ENCODE measurements at regions not wholly inside any gene's neighbourhood (a gene's known extent, or its start where the extent isn't known, plus 50 kb on each side); places are given as distances from the start of the nearest gene placed in this dataset.
"Not testable (repeated sequence)": the region's sequence is repeated elsewhere in the genome, so short reads cannot be mapped to it uniquely, and the experiment has no call there.

DNA sequence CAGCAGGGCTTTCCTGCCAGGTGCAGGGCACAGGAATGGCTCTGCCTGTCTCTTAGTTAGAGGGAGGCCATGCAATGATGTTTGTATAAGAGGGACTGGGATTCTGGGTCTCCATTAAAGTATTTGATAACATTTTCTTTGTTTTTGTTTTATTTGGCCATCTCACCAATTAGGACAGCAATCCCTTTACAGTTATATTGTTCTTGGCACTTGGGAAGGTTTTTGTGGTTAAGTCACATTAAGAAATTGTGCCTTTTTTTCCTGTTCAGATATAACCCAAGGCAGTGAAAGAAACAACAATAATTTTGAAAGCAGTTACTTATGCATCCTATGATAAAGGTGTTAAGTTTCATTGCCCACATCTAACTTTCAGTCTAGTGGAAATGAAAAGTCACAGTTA lies 237.4 kb upstream of the PRSS58 start:
- not testable (repeated sequence) for DNase-seq

GRCh38 chr7:142494021-142494420 lies 236.2 kb upstream of the PRSS58 start:
- no peak for DNase-seq

GRCh38 chr7:142488842-142489241 lies 231.0 kb upstream of the PRSS58 start:
- no peak for DNase-seq

DNA sequence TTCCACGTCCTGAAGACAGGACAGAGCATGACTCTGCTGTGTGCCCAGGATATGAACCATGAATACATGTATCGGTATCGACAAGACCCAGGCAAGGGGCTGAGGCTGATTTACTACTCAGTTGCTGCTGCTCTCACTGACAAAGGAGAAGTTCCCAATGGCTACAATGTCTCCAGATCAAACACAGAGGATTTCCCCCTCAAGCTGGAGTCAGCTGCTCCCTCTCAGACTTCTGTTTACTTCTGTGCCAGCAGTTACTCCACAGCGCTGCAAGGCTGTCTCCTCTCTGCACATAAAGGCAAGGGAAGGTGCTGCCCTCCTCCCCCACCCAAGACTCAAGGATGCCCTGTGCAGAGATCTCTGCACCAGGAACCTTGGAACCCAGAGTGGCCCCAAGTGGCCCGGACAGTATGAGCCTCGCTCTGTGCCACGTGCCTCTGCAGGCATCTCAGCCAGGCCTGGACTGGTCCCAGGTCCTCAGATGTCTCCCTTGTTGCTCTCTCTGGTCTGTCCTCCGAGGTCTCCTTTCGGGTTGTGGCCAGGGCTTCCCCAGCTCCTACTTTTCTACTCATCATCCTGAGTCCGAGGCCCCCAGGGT lies 230.3 kb upstream of the PRSS58 start:
- no peak for DNase-seq

GRCh38 chr7:142487565-142487964 lies 229.7 kb upstream of the PRSS58 start:
- DNase-seq = not testable (repeated sequence)

- no peak for DNase-seq
These were observed 229.3 kb upstream of the PRSS58 start for GRCh38 chr7:142487124-142487523.

- no peak for DNase-seq
These were observed 227.9 kb upstream of the PRSS58 start for GRCh38 chr7:142485617-142486226.

DNA sequence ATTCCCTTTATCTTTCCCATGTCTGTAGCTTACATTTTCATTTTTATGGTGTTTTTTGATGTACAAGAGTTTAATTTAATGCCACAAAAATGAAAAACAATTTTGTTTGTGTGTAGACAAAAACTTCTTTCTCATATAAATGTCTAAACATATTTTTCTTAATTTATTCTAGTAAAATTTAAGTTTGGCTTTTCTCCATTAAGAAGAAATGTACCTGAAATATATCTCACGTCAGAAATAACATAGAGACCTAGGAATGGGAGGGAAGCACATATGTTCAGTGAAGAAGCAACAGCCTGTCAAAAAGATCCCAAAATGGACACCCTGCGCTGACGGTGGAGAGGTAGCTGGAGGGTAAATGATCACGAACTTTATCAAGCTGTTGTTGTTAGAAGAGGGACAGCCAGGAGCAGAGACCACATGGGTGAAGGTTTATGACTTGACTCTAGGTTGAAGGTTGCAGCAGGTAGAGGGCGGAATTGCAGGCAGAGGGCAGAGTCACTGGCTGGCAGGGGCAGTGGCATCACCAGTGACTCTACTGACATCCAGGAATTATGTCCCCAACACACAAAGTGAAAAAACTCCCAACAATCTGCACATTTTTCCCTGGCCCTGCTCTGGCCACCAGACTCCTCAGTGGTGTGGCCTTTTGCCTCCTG lies 225.9 kb upstream of the PRSS58 start:
- DNase-seq = no peak

DNA sequence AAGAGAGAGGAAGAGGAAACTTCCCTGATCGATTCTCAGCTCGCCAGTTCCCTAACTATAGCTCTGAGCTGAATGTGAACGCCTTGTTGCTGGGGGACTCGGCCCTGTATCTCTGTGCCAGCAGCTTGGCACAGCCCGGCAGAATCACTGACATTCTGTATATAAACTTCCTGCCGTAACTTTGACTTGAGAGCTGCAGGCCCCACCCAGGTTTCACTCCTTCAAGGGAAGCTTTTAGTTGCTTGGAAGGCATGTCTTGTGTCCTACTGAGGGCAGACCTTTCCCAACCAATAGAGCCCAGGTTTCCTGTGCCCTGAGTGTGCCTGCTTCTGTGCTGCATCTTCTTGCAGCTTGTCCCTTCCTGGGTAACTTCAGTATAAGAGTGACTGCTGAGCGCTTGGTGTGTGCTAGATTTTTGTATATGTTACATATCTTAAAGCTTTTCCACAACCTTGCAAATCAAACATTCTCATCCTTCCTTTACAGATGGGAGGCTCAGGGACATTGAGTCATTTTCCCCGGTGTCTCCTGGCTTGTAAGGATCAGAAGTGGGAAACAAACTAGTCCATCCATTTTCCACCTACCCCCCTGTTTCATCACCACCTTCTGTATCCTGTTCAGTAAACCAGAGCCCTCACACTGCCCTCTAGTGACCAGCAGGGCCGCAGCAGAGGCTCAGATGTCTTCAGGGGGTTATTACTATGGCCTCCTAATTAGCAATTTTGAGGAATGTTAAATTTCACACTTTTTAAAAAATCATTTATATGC lies 225.2 kb upstream of the PRSS58 start:
- no peak for DNase-seq

GRCh38 chr7:142481548-142481947 lies 223.7 kb upstream of the PRSS58 start:
- DNase-seq = no peak

GRCh38 chr7:142478479-142479220 lies 220.8 kb upstream of the PRSS58 start:
- no peak for DNase-seq

GRCh38 chr7:142477801-142478200 lies 219.9 kb upstream of the PRSS58 start:
- not testable (repeated sequence) for DNase-seq

DNA sequence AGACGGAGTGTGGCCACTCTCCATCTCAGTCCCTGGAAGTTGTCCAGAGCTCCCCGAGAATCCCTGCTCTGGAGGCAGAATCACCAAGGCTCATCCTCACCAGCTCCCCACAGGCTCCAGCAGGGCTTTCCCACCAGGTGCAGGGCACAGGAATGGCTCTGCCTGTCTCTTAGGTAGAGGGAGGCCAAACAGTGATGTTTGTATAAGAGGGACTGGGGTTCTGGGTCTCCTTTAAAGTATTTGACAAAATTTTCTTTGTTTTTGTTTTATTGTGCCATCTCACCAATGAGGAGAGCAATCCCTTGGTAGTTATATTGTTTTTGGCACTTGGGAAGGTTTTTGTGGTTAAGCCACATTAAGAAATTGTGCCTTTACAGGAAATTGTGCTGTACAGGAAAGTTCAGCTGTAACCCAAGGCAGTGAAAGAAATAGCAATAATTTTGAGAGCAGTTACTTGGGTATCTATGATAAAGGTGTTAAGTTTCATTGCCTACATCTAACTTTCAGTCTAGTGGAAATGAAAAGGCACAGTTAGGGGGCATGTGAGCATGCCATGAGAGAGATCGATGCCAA lies 219.3 kb upstream of the PRSS58 start:
- DNase-seq = no peak

- no peak for DNase-seq
These were observed 218.2 kb upstream of the PRSS58 start for GRCh38 chr7:142476077-142476476.

DNA sequence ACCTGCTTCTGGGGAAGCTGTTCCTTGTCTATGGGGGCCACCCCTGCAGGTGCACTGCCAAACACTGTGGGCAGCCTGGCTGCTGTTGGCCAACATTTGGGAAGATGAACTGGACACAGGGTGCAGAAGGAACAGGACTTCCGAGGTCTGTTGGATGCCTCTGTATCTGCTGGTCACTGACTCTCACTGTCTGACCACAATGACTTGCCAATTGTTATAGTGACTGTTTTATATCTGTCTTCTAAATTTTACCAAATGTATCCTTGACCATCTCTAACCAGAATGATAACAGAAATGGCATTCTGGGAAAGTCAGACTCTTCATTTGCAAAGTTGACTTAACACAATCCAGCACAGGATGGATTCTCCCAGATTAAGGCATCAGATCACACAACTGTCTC lies 214.0 kb upstream of the PRSS58 start:
- DNase-seq = no peak

DNA sequence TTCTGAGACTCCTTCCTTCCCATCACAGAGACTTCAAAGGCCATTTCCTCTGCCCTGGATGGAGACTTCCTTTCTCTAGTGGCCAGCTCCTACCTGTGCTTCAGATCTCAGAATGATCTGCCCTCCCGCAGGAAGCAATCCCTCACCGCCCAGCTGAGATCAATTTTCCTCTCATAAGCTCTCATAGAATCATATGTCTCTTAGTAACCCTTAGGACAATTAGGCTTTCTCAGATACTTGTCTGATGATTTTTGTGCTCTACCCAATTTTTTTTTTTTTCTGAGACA lies 212.6 kb upstream of the PRSS58 start:
- DNase-seq = no peak

GRCh38 chr7:142469696-142470543 lies 212.1 kb upstream of the PRSS58 start:
- no peak for DNase-seq

DNA sequence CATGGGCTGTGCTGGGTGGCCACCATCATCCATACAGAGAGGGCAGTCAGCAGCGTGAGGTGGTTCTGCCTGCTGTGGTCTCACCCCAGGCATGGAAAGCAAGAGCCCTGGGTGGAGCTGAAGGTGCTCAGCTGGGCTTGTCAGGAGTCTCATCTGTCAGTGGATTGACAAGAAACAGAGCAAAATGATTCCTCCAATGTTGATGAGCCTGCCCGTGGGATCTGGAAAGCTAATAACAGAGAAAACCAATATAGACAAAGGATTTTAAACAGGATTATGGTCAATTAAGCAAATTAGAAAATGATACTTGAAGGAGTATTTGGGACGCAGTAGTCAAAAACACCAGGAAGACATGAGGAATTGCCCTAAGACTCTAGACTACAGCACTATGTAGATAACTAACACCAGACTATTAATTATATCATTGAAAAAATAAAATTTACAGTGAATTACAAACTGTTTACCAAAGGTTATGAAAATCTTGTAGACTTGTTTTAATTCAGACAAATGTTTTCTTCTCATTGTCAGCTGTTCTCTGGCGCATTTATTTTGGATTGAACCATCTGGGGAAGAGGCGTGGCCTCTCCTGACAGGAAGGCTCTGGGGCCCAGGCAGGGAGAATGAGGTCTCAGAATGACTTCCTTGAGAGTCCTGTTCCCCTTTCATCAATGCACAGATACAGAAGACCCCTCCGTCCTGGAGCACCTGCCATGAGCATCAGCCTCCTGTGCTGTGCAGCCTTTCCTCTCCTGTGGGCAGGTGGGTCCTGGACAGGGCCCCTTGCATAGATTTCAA lies 211.2 kb upstream of the PRSS58 start:
- no peak for DNase-seq

DNA sequence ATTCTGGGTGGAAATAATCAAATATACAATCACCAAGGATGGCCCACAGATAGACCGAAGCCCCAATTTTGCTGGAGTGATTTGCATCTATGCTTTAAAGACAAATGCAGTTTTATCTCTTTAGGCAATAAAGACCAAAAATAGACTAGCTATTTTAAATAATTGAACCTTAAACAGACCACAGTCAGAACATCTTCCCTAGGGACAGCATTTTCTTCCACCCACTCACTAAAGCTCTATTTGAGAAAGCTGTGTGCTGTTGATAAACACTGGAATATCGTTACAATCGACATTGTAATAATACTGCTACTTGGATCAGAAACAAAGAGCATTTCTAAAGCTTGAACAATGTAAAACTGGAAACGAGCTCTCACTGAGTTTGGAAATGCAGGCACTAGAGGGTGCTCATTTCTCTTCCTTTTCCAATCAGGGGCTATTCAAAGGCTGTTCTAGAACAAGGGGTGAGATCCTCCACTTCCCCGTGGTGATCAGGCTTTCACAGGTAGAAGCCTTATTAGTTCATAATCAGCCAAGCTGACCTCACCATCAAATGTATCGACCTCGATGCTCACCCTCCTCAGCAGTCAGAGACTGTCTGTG lies 209.3 kb upstream of the PRSS58 start:
- DNase-seq = not testable (repeated sequence)

DNA sequence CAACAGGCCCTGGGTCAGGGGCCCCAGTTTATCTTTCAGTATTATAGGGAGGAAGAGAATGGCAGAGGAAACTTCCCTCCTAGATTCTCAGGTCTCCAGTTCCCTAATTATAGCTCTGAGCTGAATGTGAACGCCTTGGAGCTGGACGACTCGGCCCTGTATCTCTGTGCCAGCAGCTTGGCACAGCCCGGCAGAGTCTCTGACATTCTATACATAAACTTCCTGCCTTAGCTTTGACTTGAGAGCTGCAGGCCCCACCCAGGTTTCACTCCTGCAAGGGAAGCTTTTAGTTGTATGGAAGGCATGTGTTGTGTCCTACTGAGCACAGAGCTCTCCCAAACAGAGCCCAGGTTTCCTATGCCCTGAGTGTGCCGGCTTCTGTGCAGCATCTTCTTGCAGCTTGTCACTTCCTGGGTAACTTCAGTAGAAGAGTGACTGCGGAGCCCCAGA lies 205.6 kb upstream of the PRSS58 start:
- DNase-seq = no peak

DNA sequence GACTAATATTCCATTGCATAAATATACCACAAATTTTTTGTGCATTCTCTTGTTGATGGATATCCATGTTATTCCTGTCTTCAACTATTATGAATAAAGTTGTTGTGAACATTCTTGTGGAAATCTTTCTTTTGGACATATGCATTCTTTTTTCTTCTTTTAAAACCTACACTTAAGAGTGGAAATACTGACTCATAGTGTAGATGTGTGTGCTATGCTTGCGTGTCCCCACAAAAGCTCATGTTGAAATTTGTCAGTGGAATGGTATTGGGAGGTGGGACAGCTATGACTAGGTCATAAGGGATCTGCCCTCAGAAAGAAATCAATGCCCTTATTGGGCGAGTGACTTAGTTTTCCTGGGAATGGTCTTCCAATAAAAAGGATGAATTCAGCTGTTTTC lies 203.6 kb upstream of the PRSS58 start:
- DNase-seq = no peak
